NCI-H774 (cell line): ENCODE measurements at regions not wholly inside any gene's neighbourhood (a gene's known extent, or its start where the extent isn't known, plus 50 kb on each side); places are given as distances from the start of the nearest gene placed in this dataset.

Experiments
- DNase-seq: peaks from one replicate; lab custom pipeline; 2025; lab: John Stamatoyannopoulos, UW

DNA sequence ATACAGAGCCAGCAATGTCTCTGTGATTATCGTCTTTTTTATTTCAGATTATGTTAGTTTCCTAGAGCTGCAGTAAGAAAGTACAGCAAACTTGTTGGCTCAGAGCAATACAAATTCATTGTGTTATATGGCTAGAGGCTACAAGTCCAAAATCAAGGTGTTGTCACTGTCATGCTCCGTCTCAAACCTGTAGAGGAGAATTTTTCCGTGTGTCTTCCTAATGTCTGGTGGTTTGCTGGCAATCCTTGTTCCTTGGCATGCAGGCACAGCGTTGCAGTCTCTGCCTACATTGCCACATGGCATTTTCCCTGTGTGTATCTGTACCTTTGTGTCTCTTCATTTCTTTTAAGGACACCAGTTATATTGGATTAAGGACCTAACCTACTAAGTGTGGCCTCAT lies 244.4 kb downstream of the LRRIQ3 start:
- DNase-seq: no peak

- no peak for DNase-seq
Measured at GRCh38 chr1:73953186-73953585, 244.8 kb downstream of the LRRIQ3 start.

- DNase-seq: no peak
Measured at GRCh38 chr1:73948055-73948454, 249.9 kb downstream of the LRRIQ3 start.

DNA sequence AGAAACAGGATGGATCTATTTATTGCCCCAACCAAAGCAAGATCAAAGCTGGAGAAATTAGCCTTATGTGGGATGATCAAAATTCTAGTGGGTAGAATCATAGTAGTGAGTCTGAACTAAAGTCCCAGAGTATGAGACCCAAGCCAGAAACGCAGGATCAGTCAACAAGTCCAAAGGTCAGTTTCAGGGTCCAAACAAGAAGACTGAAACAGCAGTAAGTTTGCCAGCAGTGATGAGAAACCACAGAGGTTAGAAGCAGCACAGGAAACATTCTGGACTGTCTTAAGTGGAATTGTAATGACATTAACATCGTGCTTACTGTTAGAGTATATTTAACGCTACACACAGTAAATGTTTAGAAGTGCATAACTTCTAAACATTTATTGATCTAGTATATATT lies 251.0 kb downstream of the LRRIQ3 start:
- DNase-seq: no peak

DNA sequence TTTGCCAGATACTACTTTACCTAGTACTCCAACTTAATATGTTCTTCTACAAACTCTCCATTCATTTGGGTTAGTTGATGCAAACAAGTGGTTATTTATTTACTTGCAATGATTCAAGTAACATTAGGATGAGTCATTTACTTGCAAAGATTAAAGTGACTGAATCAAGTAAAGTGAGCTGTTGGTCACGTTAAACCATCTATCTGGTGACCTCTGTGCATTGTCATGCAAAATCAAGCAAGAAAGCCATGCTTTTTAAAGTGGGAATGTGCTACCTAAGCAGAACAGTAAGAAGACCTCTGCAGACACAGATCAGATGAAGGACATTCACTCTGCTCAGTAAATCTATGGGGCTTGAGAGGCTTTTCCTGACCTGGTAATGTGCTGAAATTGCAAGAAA lies 254.7 kb downstream of the LRRIQ3 start:
- no peak for DNase-seq

- DNase-seq: no peak
Measured at GRCh38 chr1:73930293-73930692, 267.7 kb downstream of the LRRIQ3 start.

- no peak for DNase-seq
Measured at GRCh38 chr1:73914951-73915350, 283.0 kb downstream of the LRRIQ3 start.

DNA sequence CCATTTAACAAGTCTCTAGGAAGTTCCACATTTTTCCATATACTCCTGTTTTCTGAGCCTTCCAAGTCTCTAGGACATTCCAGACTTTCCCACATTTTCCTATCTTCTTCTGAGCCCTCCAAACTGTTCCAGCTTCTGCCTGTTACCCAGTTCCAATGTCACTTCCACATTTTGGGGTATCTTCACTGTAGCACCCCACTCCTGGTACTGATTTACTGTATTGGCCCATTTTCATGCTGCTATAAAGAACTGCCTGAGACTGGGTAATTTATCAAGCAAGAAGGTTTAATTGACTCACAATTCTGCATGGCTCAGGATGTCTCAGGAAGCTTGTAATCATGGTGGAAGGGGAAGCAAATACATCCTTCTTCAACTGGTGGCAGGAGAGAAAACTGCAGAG lies 285.0 kb downstream of the LRRIQ3 start:
- no peak for DNase-seq

DNA sequence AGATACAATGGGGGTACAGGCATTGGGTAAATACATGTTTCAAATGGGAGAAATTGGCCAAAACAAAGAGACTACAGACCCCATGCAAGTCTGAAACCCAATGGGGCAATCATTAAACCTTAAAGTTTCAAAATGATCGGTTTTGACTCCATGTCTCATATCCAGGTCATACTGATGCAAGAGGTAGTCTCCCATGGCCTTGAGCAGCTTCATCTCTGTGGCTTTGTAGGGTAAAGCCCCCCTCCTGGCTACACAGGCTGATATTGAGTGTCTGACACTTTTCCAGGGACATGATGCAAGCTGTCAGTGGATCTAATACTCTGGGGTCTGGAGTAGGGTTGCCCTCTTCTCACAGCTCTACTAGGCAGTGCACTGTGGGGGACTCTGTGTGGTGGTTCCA lies 286.1 kb downstream of the LRRIQ3 start:
- no peak for DNase-seq

DNA sequence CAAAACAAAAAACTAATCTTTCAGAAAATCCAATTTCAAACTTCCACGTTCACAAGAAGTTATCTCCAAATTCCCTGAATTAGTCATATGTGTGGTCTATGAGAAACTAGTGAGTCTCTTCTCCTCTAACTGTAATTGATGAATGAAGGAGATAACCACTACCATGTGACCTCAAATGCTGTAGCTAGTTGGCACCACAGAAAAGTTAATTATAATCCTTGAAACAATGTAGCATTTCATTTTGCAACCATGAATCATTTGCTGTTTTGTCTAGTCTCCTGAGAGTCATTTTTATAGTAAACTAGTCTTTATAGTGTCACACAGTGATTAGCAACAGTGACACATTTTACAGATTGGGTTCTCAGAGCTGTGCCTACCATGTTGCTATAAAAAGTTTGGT lies 287.5 kb downstream of the LRRIQ3 start:
- DNase-seq: no peak

DNA sequence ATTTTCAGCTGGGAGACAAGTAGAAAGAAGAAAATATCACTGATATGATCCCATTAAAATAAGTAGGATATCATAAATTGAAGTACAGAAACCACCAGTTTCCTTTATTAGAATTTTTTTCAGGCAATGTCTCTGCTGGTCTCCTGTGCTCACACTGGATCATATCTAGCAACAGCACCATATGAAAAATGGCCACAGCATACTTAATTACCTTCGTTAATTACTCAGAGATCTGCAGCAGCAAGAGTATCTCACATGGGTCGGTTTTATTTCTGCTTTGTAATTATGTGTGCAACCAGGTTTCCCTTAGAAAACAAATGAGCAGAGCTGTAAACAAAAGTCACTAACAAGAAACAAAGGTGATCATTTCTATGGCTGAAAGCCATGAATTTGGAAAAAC lies 287.9 kb downstream of the LRRIQ3 start:
- DNase-seq: no peak

- DNase-seq: no peak
Measured at GRCh38 chr1:73909043-73909562, 288.9 kb downstream of the LRRIQ3 start.

GRCh38 chr1:73907051-73907450 lies 290.9 kb downstream of the LRRIQ3 start:
- no peak for DNase-seq

DNA sequence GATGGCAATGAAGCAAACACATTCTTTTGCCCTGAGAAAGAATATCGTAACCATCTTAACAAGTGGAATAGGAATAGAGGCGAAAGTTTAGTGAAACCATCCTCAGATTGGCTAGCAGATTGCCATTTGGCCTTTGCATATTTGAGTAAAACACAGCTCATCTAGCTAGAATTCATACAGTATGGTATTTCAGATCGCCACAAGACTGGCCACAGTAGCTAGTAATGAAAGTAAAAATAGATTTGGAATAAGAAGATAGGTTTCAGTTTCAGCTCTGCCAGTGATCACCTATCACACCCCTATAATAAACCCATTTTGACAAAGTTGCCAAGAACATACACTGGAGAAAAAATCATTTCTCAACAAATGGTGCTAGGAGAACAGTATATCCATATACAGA lies 294.9 kb downstream of the LRRIQ3 start:
- no peak for DNase-seq

GRCh38 chr1:73901738-73902137 lies 296.2 kb downstream of the LRRIQ3 start:
- no peak for DNase-seq

- no peak for DNase-seq
Measured at GRCh38 chr1:73899311-73899710, 298.7 kb downstream of the LRRIQ3 start.

GRCh38 chr1:73898540-73898939 lies 299.4 kb downstream of the LRRIQ3 start:
- DNase-seq: no peak

- no peak for DNase-seq
Measured at GRCh38 chr1:73887412-73887811, 310.6 kb downstream of the LRRIQ3 start.

DNA sequence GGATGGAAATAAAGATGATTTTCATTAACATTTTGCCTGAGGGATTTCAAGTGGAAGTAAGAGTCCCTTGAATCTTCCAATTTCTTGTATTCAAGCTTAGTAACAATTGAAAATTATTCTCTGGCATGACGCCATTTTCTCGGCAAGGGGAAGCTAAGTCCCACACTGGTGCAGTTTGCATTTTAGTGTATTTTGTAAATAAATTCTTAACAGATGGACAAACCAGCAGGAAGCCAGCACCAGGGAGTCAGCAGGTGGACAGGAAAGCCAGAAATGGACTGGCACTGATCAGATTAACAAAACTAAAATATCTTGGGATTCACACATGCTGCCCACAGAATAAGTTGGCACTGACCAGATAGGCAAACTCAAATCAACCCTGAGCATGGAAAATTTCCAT lies 311.3 kb downstream of the LRRIQ3 start:
- DNase-seq: no peak

GRCh38 chr1:73874806-73875205 lies 323.2 kb downstream of the LRRIQ3 start:
- DNase-seq: no peak

- no peak for DNase-seq
Measured at GRCh38 chr1:73868810-73869336, 329.1 kb downstream of the LRRIQ3 start.

DNA sequence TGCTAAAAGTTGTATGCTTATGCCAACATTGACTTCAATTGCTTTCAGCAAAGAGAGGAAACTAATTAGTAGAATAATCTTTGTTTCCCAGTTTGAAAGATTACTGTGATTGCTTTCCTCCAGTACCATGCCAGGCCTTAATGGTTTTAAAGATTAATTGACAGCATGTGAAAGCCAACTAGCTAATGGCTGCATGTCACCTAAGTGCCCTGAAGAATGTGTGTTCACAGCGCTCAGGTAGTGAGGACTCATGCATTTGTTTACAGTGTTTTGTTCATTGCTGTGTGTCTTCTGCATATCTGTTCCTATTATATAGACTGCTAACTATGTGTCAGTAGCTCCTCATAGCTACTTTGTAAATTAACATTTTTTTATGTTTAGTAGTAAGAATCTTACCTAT lies 335.6 kb downstream of the LRRIQ3 start:
- DNase-seq: peak; percentile 24

DNA sequence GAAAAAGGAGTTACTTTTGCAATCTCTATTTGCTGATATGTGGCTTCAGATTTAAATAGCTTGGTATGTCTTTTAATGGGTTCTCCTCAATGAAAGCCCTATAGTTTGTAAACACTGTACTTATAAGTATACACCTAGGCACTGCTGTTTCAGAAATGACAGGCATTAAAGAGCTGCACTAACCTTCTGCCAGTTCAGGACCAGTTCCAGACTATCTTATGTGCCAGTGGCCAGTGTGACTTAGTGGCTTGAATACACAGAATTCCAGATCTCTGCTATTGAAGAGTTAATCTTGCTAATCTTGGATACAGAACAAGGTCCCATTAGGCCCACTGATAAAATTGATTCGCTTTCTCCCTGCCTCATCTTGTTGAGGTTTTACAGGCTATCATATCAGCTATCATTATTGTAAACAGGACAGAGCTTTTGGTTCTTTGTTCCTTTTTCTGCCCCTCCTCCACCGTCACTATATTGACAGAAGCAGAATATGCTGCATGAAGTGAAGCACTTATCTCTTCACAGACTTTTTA lies 337.5 kb downstream of the LRRIQ3 start:
- no peak for DNase-seq

GRCh38 chr1:73859227-73859626 lies 338.7 kb downstream of the LRRIQ3 start:
- no peak for DNase-seq
